Right lobe of liver (tissue), 4 donors: ENCODE measurements at regions not wholly inside any gene's neighbourhood (a gene's known extent, or its start where the extent isn't known, plus 50 kb on each side); places are given as distances from the start of the nearest gene placed in this dataset.

ENCODE experiments used
- CTCF ChIP-seq, 4 donors: fragments of 200-600 bp in 3 of 4; fragments of 450-650 bp in 1 of 4; IDR thresholded peaks; one replicate each; pipeline versions ENCODE4 v1.5.1 to v1.8.0; 2016 to 2022; ENCODE audit warnings: antibody characterized with exemption in 4 of 4, mild to moderate bottlenecking in 2 of 4
- POLR2A ChIP-seq: fragments of 450-650 bp; IDR thresholded peaks from one replicate; pipeline ENCODE4 v1.6.1; 2017; ENCODE audit warnings: antibody characterized with exemption, mild to moderate bottlenecking
- donor health status: DM: no; HTN: no; CAD: no.
- donor health status: DM: no; HTN: no; CAD: no.
- donor health status: DM: no; HTN: yes; CAD: no.

GRCh38 chr6:130755368-130756034 lies 71.7 kb upstream of the SMLR1 start:
- TF ChIP-seq CTCF (IDR thresholded peaks at IDR 0.05): no peak
- no peak for TF ChIP-seq POLR2A
